DOHH2 (cell line): ENCODE measurements at regions not wholly inside any gene's neighbourhood (a gene's known extent, or its start where the extent isn't known, plus 50 kb on each side); places are given as distances from the start of the nearest gene placed in this dataset.

ENCODE experiments used
- EZH2phosphoT487 ChIP-seq: fragments of 200-600 bp; sonication (generic); IDR thresholded peaks from 2 replicates; pipeline ENCODE4 v1.6.1; 2017; ENCODE audit warnings: borderline replicate concordance, mild to moderate bottlenecking, antibody characterized with exemption, low read length, moderate library complexity, mixed read lengths
- TF ChIP-seq, protein P1 (sequence below): fragments of 200-600 bp; sonication (generic); IDR thresholded peaks from one replicate; pipeline ENCODE4 v1.5.1; 2014; ENCODE audit warnings: antibody characterized with exemption, mild to moderate bottlenecking, low read depth, low read length; ENCODE audit not compliant: poor library complexity, severe bottlenecking

DNA sequence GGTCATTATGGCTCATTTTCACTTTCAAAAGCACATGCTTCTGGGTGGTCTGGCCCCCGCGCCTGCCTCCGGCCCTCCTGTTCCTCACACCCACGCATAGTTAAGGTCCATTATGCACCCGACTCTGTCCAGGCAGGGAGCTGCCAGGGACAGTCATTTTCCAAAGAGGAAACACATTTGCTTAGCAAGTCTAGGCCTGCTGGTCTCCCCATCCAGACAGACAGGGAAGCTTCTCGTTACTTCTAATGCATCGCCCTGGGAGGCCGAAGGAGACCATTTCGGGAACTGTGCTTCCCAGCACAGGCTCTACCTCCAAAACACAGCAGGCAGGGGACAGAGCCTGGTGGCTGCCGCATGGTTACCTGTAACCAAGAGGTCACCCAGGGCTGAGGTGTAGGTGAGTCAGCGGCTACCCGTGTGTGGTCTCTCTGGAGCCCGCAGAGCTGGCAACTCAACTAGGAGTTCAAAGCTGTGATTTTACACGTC, 87.1 kb upstream of the SHANK2 start:
- TF ChIP-seq, protein P1, sequence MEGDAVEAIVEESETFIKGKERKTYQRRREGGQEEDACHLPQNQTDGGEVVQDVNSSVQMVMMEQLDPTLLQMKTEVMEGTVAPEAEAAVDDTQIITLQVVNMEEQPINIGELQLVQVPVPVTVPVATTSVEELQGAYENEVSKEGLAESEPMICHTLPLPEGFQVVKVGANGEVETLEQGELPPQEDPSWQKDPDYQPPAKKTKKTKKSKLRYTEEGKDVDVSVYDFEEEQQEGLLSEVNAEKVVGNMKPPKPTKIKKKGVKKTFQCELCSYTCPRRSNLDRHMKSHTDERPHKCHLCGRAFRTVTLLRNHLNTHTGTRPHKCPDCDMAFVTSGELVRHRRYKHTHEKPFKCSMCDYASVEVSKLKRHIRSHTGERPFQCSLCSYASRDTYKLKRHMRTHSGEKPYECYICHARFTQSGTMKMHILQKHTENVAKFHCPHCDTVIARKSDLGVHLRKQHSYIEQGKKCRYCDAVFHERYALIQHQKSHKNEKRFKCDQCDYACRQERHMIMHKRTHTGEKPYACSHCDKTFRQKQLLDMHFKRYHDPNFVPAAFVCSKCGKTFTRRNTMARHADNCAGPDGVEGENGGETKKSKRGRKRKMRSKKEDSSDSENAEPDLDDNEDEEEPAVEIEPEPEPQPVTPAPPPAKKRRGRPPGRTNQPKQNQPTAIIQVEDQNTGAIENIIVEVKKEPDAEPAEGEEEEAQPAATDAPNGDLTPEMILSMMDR: no peak
- TF ChIP-seq EZH2phosphoT487: no peak
